ENCODE measurements at regions not wholly inside any gene's neighbourhood (a gene's known extent, or its start where the extent isn't known, plus 50 kb on each side); places are given as distances from the start of the nearest gene placed in this dataset.

DNA sequence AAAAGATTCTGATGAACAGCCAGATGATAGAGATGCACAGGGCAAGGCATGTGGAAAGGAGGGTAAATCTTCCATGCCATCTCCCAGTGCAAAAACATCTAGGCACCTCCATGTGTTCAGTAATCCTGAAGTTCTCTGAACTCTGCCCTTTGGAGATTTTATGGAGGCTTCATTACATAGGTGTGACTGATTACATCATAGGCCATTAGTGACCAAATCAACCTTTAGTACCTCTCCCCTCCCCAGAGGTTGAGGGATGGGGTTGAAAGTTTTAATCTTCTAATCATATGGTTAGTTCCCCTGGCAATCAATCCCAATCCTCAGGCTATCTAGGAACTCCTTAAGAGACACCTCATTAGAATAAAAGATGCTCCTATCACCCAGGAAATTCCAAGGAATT lies 2190.2 kb upstream of the PIK3C3 start:
- TF ChIP-seq POLR2AphosphoS5 (IDR thresholded peaks at IDR 0.05): no peak
- TF ChIP-seq, protein P1, sequence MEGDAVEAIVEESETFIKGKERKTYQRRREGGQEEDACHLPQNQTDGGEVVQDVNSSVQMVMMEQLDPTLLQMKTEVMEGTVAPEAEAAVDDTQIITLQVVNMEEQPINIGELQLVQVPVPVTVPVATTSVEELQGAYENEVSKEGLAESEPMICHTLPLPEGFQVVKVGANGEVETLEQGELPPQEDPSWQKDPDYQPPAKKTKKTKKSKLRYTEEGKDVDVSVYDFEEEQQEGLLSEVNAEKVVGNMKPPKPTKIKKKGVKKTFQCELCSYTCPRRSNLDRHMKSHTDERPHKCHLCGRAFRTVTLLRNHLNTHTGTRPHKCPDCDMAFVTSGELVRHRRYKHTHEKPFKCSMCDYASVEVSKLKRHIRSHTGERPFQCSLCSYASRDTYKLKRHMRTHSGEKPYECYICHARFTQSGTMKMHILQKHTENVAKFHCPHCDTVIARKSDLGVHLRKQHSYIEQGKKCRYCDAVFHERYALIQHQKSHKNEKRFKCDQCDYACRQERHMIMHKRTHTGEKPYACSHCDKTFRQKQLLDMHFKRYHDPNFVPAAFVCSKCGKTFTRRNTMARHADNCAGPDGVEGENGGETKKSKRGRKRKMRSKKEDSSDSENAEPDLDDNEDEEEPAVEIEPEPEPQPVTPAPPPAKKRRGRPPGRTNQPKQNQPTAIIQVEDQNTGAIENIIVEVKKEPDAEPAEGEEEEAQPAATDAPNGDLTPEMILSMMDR (IDR thresholded peaks at IDR 0.05): no peak
- TF ChIP-seq POLR2A (IDR thresholded peaks at IDR 0.05): no peak
